NB4 (cell line): ENCODE measurements at regions not wholly inside any gene's neighbourhood (a gene's known extent, or its start where the extent isn't known, plus 50 kb on each side); places are given as distances from the start of the nearest gene placed in this dataset.

Source experiments
- DNase-seq: peaks from one replicate; pipeline ENCODE4 v3.0.0; 2010; ENCODE audit warnings: low read depth
- H3K4me3 ChIP-seq: one replicate; pipeline ENCODE4 v1.5.1; 2011; ENCODE audit warnings: mild to moderate bottlenecking, low read depth, low read length, moderate library complexity
- MYC ChIP-seq: IDR thresholded peaks from 2 replicates; pipeline ENCODE4 v1.6.1; 2011; ENCODE audit warnings: low read depth, low read length
- POLR2A ChIP-seq: IDR thresholded peaks from 2 replicates; pipeline ENCODE4 v1.6.1; 2011; ENCODE audit warnings: mild to moderate bottlenecking; ENCODE audit not compliant: insufficient read length; ENCODE audit errors: extremely low read depth
- TF ChIP-seq, protein P1 (sequence below): IDR thresholded peaks from 2 replicates; pipeline ENCODE4 v1.6.1; 2011; ENCODE audit warnings: low read depth, low read length
- TF ChIP-seq, protein P2 (sequence below): IDR thresholded peaks from one replicate; pipeline ENCODE4 v1.5.1; 2012; ENCODE audit warnings: low read depth, low read length

DNA sequence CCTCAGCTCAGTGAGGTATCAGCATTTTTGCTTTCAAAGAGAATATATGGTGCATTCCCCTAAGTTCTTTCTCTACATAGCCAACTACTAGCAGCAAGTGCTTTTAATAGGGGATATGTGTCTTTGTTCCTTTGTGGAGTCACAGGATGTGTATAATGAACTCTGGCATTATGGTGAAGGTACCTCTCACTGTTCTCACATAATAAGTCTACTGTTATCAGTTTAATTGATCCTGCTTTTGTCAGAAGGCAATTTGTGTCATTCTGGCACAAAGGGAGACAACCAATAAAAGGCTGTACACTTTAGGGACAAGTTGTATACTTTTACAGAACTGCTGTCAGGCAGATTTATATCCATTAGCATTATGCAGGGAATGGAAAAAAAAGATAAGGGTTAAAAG lies 531.4 kb upstream of the RIOK2 start:
- no peak overlapping the region for H3K4me3 ChIP-seq
- TF ChIP-seq, protein P1, sequence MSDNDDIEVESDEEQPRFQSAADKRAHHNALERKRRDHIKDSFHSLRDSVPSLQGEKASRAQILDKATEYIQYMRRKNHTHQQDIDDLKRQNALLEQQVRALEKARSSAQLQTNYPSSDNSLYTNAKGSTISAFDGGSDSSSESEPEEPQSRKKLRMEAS = no peak
- no peak for TF ChIP-seq MYC
- TF ChIP-seq, protein P2, sequence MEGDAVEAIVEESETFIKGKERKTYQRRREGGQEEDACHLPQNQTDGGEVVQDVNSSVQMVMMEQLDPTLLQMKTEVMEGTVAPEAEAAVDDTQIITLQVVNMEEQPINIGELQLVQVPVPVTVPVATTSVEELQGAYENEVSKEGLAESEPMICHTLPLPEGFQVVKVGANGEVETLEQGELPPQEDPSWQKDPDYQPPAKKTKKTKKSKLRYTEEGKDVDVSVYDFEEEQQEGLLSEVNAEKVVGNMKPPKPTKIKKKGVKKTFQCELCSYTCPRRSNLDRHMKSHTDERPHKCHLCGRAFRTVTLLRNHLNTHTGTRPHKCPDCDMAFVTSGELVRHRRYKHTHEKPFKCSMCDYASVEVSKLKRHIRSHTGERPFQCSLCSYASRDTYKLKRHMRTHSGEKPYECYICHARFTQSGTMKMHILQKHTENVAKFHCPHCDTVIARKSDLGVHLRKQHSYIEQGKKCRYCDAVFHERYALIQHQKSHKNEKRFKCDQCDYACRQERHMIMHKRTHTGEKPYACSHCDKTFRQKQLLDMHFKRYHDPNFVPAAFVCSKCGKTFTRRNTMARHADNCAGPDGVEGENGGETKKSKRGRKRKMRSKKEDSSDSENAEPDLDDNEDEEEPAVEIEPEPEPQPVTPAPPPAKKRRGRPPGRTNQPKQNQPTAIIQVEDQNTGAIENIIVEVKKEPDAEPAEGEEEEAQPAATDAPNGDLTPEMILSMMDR = no peak
- TF ChIP-seq POLR2A = no peak
- no peak for DNase-seq

DNA sequence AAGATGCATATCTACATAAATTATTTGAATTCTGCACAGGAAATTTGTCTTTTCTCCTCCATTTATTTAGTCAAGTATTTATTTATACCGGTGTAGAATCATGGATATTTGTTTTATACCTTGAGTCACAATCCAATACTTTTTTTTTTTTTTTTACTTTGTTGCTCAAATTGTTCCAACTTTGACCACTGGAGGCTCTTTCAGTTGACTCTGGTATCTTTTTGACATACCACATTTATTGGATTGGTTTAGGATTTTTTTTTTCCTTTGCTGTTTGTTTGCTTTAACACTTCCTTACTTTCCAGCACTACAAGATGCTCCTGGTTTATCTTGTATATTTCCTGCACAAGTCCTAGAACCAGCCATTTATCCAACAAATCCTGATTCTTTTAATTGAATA lies 543.1 kb upstream of the RIOK2 start:
- no peak overlapping the region for H3K4me3 ChIP-seq
- TF ChIP-seq, protein P1 = no peak
- TF ChIP-seq MYC (no peak), POLR2A (no peak)
- TF ChIP-seq, protein P2 = no peak
- no peak for DNase-seq

GRCh38 chr5:97728920-97729319 lies 545.9 kb upstream of the RIOK2 start:
- H3K4me3 ChIP-seq = no peak overlapping the region
- DNase-seq = no peak
- no peak for TF ChIP-seq POLR2A
- no peak for TF ChIP-seq MYC
- TF ChIP-seq, protein P2 = no peak
- TF ChIP-seq, protein P1 = no peak

DNA sequence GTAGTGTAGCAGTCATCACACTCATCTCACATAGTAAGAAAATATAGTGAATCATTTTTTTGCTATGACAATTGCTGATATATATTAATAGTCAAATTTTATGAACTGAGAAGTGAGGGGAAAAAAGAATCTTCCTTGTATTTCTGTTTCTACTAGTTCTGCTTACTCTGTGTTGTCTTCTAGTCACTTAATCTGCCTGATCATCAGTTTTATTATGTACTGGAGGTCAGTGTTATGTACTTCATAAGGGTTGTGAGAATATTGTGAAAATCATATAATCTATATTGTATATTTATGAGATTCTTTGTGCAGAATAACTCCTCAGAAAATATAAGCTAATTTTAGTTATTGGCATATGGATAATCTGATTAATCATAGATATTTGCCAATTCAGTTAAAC lies 546.9 kb upstream of the RIOK2 start:
- no peak for DNase-seq
- TF ChIP-seq, protein P1 = no peak
- TF ChIP-seq POLR2A = no peak
- no peak overlapping the region for H3K4me3 ChIP-seq

- no peak for TF ChIP-seq MYC
- TF ChIP-seq, protein P2 = no peak
- TF ChIP-seq, protein P1 = no peak
- no peak for TF ChIP-seq POLR2A
- H3K4me3 ChIP-seq = no peak overlapping the region
- no peak for DNase-seq
Observed at GRCh38 chr5:97735209-97735608, 552.2 kb upstream of the RIOK2 start.

DNA sequence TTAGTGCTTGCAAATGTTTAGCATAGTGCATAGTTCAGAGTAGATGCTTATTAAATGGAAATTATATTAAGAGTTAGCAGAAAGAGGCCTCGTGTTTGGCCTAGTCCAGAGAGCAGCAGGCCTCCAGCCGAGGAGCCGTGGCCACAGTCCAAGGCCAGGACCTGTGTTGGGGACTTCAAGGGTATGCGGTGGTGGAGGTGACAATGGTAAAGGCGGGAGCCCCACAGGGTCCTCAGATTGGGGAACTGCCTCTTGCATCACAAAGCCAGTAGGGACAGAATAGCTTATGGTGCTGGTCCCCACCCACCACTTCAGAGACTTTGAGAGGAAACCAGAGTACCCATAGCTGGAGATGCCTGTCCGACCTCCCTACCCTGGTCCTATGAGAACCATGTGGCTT lies 554.6 kb upstream of the RIOK2 start:
- H3K4me3 ChIP-seq = no peak overlapping the region
- DNase-seq = no peak

More for the DNA sequence above, 554.6 kb upstream of the RIOK2 start:
- TF ChIP-seq POLR2A = no peak
- TF ChIP-seq, protein P1 = no peak
- no peak for TF ChIP-seq MYC
- TF ChIP-seq, protein P2 = no peak
